Hippocampal formation (tissue), 2 donors: ENCODE measurements at regions not wholly inside any gene's neighbourhood (a gene's known extent, or its start where the extent isn't known, plus 50 kb on each side); places are given as distances from the start of the nearest gene placed in this dataset.
"Not testable (repeated sequence)": the region's sequence is repeated elsewhere in the genome, so short reads cannot be mapped to it uniquely, and the experiment has no call there.

ENCODE experiments used
- DNase-seq, 2 donors: peaks; one replicate each; lab custom pipeline; 2025; lab: John Stamatoyannopoulos, UW

DNA sequence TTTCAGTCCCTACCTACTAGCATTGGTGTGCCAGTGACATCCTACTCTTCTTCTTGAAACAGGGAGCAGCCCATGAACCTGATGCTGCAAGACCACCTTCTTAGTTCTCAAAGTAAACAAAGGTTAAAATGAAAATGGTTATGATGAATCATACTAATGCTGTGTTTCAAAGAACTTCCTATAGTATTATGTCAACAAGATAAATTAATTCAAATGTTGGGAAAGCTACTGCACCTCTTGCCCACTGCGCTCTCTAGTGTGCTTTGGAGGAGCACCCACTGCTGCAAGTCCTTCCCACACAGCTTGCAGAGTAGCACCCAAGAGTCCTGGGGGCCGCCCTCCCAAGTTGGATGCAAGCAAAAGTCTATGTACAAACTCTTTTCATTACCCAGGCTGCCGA lies 81.1 kb downstream of the CD200R1L start:
- DNase-seq, result no peak

GRCh38 chr3:112763258-112763657 lies 83.4 kb downstream of the CD200R1L start:
- DNase-seq, result no peak

DNA sequence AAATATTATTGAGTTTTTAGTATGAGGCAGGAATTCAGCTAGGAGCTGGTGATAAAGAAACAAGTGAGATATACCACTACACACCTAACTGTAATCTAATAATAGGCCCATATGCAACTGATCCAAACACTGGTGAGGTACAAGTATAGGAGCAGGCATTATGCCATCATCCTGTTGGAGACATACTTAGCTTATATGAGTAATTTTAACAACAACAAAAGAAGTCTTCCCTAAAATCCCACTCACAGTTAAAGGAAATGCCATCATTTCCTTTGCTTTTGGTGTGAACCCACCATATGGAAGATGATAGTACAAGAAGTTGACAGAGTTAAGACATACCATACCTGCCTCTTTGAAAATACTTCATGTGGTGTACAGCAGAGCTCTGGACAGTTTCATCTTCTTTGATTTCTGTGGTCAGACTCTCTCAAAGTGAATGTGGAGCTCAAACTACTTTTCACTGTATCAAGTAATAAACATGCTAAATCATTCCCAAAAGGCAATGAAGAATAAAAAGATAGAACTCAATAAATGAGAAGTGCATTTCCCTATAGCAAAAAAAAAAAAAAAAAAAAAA lies 85.5 kb downstream of the CD200R1L start:
- DNase-seq, result no peak

- no peak for DNase-seq
Measured at GRCh38 chr3:112759681-112760080, 87.0 kb downstream of the CD200R1L start.

GRCh38 chr3:112759210-112759609 lies 87.5 kb downstream of the CD200R1L start:
- no peak for DNase-seq

DNA sequence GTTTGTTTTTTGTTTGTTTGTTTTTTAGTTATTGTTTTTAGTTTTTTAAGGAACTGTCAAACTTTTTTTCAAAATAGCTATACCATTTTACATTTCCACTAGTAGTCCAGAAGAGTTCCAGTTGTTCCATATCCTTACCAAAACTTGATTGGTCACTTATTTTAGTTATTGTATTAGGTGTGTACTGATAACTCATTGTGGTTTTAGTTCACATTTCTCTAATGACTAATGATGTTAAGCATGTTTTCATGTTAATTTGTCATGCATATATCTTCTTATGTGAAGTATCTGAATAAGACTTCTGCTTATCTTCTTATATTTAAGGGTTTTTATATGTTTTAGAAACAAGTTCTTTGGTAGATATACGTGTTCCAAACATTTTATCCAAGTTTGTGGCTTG lies 89.5 kb downstream of the CD200R1L start:
- no peak for DNase-seq

- DNase-seq, result no peak
Measured at GRCh38 chr3:112755845-112756613, 90.6 kb downstream of the CD200R1L start.

DNA sequence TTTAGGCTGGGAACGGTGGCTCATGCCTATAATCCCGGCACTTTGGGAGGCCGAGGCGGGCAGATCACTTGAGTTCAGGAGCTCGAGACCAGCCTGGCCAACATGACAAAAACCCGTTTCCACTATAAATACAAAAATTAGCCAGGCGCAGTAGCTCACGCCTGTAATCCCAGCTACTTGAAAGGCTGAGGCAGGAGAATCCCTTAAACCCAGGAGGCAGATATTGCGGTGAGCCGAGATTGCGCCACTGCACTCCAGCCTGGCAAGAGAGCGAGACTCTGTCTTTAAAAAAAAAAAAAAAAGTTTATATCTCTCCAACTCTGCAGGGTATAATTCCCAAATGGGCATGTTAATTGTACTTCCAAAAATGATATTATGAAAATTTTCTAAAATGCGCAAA lies 91.6 kb downstream of the CD200R1L start:
- DNase-seq, result not testable (repeated sequence)

GRCh38 chr3:112751564-112752512 lies 94.8 kb downstream of the CD200R1L start:
- no peak for DNase-seq

GRCh38 chr3:112751061-112751460 lies 95.6 kb downstream of the CD200R1L start:
- no peak for DNase-seq

- no peak for DNase-seq
Measured at GRCh38 chr3:112747624-112748023, 99.0 kb downstream of the CD200R1L start.

GRCh38 chr3:112746675-112747280 lies 99.9 kb downstream of the CD200R1L start:
- DNase-seq, result no peak

- DNase-seq, result no peak
Measured at GRCh38 chr3:112745567-112746248, 101.0 kb downstream of the CD200R1L start.

GRCh38 chr3:112744825-112745566 lies 101.7 kb downstream of the CD200R1L start:
- no peak for DNase-seq

- no peak for DNase-seq
Measured at GRCh38 chr3:112744106-112744505, 102.6 kb downstream of the CD200R1L start.

DNA sequence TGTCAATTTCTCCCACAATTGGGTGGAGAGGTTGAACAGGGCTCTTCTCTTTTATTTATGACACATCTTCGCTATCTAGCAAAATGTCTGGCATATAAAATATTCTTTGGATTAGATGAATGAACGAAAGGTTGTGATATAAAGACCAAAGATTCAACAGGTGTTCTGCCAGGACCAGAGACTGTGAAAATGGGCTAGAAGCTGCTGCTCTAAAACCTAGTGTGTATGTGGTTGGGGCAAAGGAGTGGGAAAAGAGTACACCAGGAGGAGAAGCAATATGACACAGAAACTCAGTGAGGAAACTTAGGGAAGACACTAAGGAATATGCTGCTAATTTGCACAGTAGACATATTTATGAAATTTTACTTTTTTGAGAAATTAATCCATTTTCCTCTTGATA lies 102.0 kb upstream of the CCDC80 start:
- no peak for DNase-seq

GRCh38 chr3:112741983-112742382 lies 101.0 kb upstream of the CCDC80 start:
- no peak for DNase-seq

GRCh38 chr3:112740835-112741234 lies 99.9 kb upstream of the CCDC80 start:
- DNase-seq, result no peak

DNA sequence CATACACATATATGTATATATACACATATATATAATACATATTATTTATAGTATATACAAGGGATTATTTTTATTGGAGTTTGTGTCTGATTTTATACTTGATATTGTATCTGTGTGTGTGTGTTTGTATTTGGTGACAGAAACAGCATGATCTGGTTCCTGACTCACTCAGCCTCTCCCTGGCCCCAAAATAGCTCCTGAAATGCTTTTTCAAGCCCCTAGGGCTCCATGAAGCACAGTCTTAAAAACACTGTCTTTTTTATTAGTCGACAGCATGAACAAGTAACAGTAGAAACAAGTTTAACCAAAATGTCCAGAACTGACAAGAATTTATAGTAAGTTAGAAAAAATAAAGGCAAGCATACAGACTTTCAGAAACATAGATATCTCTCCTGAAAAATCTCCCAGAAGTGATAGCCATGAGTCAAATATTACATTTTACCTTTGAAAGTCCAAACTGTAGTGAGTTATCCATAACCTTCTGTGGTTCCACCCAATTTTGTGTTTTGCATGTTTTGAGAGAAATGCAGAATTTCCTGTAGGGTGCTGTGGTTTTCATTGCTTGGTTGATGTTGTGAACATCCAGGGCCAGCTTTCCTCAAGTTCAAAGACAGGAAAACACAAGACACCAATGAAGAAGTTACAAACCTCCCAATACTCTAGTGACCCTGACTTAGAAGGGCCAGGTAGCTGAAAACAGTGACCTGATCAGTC lies 98.5 kb upstream of the CCDC80 start:
- DNase-seq, result no peak

- no peak for DNase-seq
Measured at GRCh38 chr3:112738366-112738765, 97.4 kb upstream of the CCDC80 start.
